Upper lobe of right lung (tissue), 1 donor: ENCODE measurements at regions not wholly inside any gene's neighbourhood (a gene's known extent, or its start where the extent isn't known, plus 50 kb on each side); places are given as distances from the start of the nearest gene placed in this dataset.

ENCODE experiments used
- ATAC-seq: fragments of 200-7000 bp; cut with Tn5 transposase; one replicate; pipeline ENCODE4 v1.9.1; 2020; ENCODE audit warnings: mild to moderate bottlenecking, moderate library complexity
- DNase-seq: peaks from one replicate; pipeline ENCODE4 v3.0.0-alpha.2; 2020
- H3K27ac ChIP-seq: fragments of 200-600 bp; one replicate; pipeline ENCODE4 v1.8.0; 2022
- H3K27me3 ChIP-seq: fragments of 200-600 bp; one replicate; pipeline ENCODE4 v1.8.0; 2022; ENCODE audit warnings: mild to moderate bottlenecking
- H3K36me3 ChIP-seq: fragments of 200-600 bp; one replicate; pipeline ENCODE4 v1.8.0; 2022
- H3K4me1 ChIP-seq: fragments of 200-600 bp; one replicate; pipeline ENCODE4 v1.8.0; 2022
- H3K4me3 ChIP-seq: fragments of 200-600 bp; one replicate; pipeline ENCODE4 v1.8.0; 2022; ENCODE audit warnings: mild to moderate bottlenecking
- H3K9me3 ChIP-seq: fragments of 200-600 bp; one replicate; pipeline ENCODE4 v1.8.0; 2022
- CTCF ChIP-seq: fragments of 200-600 bp; IDR thresholded peaks from one replicate; pipeline ENCODE4 v1.8.0; 2022; ENCODE audit warnings: antibody characterized with exemption
- intact Hi-C: fragments of 100-400 bp; cut with DNase I; formaldehyde crosslinking; loops from one replicate; pipeline ENCODE4 v1.11.0; 2022
- donor health status: DM: no; HTN: yes; CAD: no; lungs with severe emphysema.

- intact Hi-C loops = no loop called here
Measured at GRCh38 chr20:47427746-47428145, 71.2 kb upstream of the ZMYND8 start.

GRCh38 chr20:47428164-47428563 lies 71.7 kb upstream of the ZMYND8 start:
- ATAC-seq = no peak

More at GRCh38 chr20:47427746-47428145, 71.2 kb upstream of the ZMYND8 start:
- H3K36me3 ChIP-seq = no peaks in the 10 kb centered on the region
- peaks cover 6% of the 10 kb centered on the region for H3K9me3 ChIP-seq
- H3K27ac ChIP-seq = no peak overlapping the region
- no peak overlapping the region for H3K4me3 ChIP-seq
- no peak for TF ChIP-seq CTCF
- no peak for DNase-seq
- no peak for ATAC-seq
- peaks cover 3% of the 10 kb centered on the region for H3K4me1 ChIP-seq
- no peaks in the 10 kb centered on the region for H3K27me3 ChIP-seq

GRCh38 chr20:47428851-47429336 lies 72.4 kb upstream of the ZMYND8 start:
- Histone ChIP-seq H3K27ac (no peak overlapping the region), H3K4me3 (no peak overlapping the region), H3K36me3 (no peaks in the 10 kb centered on the region), H3K27me3 (no peaks in the 10 kb centered on the region), H3K9me3 (peaks cover 6% of the 10 kb centered on the region), H3K4me1 (peaks cover 3% of the 10 kb centered on the region)
- TF ChIP-seq CTCF = no peak
- DNase-seq (no peak), ATAC-seq (peak; percentile 41)
- intact Hi-C loops = no loop called here

More at GRCh38 chr20:47428164-47428563, 71.7 kb upstream of the ZMYND8 start:
- intact Hi-C loops = no loop called here
- DNase-seq = no peak
- peaks cover 3% of the 10 kb centered on the region for H3K4me1 ChIP-seq
- H3K4me3 ChIP-seq = no peak overlapping the region
- no peak overlapping the region for H3K27ac ChIP-seq
- no peak for TF ChIP-seq CTCF
- no peaks in the 10 kb centered on the region for H3K27me3 ChIP-seq
- H3K9me3 ChIP-seq = peaks cover 6% of the 10 kb centered on the region
- H3K36me3 ChIP-seq = no peaks in the 10 kb centered on the region

GRCh38 chr20:47429409-47429808 lies 72.3 kb upstream of the NCOA3 start:
- Histone ChIP-seq H3K9me3 (peaks cover 6% of the 10 kb centered on the region), H3K4me3 (no peak overlapping the region), H3K27ac (no peak overlapping the region), H3K36me3 (no peaks in the 10 kb centered on the region), H3K4me1 (peaks cover 3% of the 10 kb centered on the region), H3K27me3 (no peaks in the 10 kb centered on the region)
- ATAC-seq (no peak), DNase-seq (no peak)
- no peak for TF ChIP-seq CTCF
- intact Hi-C loops = no loop called here

GRCh38 chr20:47430862-47431588 lies 70.7 kb upstream of the NCOA3 start:
- intact Hi-C loops = no loop called here
- Histone ChIP-seq H3K4me1 (peaks cover 3% of the 10 kb centered on the region), H3K27me3 (no peaks in the 10 kb centered on the region), H3K9me3 (peaks cover 6% of the 10 kb centered on the region), H3K4me3 (no peak overlapping the region), H3K36me3 (no peaks in the 10 kb centered on the region), H3K27ac (no peak overlapping the region)
- TF ChIP-seq CTCF = no peak
- ATAC-seq (no peak), DNase-seq (no peak)
